KOPT-K1 (cell line): ENCODE measurements at regions not wholly inside any gene's neighbourhood (a gene's known extent, or its start where the extent isn't known, plus 50 kb on each side); places are given as distances from the start of the nearest gene placed in this dataset.
"Not testable (repeated sequence)": the region's sequence is repeated elsewhere in the genome, so short reads cannot be mapped to it uniquely, and the experiment has no call there.

Experiments
- H3K27ac ChIP-seq: fragments of 200-600 bp; sonication (generic); 2 replicates; pipeline ENCODE4 v1.5.1; 2016; ENCODE audit warnings: antibody characterized with exemption, mild to moderate bottlenecking, low read depth, low read length; ENCODE audit not compliant: poor library complexity, severe bottlenecking
- H3K36me3 ChIP-seq: fragments of 200-600 bp; sonication (generic); 2 replicates; pipeline ENCODE4 v1.5.1; 2017; ENCODE audit warnings: antibody characterized with exemption, mild to moderate bottlenecking, low read length, moderate library complexity; ENCODE audit not compliant: insufficient read depth
- H3K9me3 ChIP-seq: fragments of 200-600 bp; sonication (generic); 2 replicates; pipeline ENCODE4 v1.5.1; 2017; ENCODE audit warnings: antibody characterized with exemption, low read length, mild to moderate bottlenecking; ENCODE audit not compliant: insufficient read depth, poor library complexity, severe bottlenecking

DNA sequence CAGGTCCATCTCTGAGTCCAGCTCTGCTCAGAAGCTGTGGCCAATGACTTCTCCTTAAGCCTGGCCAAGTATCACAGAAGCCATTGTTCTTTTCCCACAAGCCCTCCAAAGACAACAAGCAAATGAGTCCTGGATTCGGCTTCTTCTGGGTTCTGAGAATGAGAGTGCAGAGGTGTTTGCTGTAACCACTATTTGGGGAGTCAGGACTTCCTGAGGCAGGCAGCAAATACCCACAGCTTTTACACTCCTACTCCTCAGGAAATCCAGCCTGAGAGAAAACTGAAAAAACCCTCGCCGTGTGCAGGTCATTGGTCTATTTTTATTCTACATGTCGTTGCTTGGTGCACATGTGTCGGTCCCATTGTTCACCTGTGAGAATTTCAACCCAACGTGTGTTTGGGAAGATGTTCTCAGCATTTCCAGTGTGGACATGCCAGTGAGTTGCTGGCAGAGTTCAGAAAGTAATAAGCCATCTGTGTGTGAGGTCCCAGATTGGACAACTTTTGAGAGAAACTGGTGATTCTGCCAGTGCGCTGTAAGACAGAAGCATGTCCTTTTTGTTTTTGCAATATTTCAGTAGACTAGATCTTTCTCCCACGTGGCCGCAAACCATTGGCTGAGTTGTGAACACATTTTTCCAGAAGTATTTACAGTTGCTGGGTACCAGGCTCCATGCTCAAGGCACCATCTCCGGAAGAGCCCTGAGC, 121.6 kb upstream of the LYZL2 start:
- no peaks in the 10 kb centered on the region for H3K36me3 ChIP-seq
- H3K9me3 ChIP-seq = no peaks in the 10 kb centered on the region
- H3K27ac ChIP-seq = peak overlapping the region; percentile 72

DNA sequence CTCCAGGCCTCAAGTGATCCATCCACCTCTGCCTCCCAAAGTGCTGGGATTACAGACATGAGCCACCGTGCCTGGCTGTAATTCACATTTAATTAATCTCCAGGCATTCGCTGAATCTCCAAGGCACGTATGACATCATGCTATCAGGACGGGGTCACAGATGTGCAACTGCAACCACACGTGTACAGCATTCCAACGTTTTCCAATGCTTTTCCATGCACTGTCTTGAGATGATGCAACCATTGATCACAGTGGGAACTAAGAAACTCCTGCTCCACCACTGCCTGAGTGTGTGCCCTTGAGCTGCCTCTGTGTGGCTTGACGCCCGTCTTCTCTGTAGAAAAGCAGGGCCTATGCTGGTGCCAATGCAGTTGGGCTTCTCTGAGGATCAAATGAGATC, 119.8 kb upstream of the LYZL2 start:
- no peaks in the 10 kb centered on the region for H3K9me3 ChIP-seq

DNA sequence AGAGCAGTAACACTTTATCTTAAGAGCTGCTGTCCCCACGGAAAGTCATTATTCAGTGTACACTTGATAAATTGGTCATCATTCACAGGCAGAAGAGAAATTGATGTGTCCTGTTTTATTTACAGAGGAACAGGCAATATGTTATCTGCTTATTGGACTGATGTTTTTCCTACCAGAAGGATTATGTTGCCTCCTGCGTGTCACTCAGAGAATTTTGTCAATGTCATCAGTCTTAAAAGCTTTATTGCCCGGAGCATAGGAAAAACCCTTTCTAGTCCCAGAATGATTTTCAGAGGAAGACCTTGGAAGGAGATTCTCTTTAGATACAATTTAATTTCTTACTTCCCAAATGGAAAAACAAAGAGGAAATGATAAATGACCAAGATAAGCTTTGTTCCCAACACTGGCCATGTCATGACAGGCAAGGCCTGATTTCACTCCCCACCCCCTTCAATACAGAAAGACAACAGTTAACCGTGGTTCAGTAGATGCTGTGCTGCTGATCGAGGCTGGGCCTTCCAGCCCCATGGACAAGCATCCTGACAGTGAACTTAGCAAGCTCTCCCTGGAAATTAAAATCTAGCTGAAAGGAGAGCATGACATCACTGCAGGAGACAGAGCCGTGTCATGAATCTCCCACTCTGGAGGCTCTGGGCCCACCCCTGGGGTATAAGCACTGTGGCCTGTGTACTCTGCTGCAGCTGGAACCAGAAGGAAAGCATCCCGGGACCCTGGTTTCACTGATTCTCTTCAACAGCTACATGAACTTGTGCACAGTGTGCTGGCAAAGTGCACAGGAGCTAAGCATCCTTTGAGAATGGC, 118.8 kb upstream of the LYZL2 start:
- Histone ChIP-seq H3K27ac (no peak overlapping the region), H3K36me3 (no peaks in the 10 kb centered on the region), H3K9me3 (no peaks in the 10 kb centered on the region)

More for the DNA sequence above, 119.8 kb upstream of the LYZL2 start:
- H3K36me3 ChIP-seq = no peaks in the 10 kb centered on the region
- H3K27ac ChIP-seq = peak overlapping the region; percentile 72

DNA sequence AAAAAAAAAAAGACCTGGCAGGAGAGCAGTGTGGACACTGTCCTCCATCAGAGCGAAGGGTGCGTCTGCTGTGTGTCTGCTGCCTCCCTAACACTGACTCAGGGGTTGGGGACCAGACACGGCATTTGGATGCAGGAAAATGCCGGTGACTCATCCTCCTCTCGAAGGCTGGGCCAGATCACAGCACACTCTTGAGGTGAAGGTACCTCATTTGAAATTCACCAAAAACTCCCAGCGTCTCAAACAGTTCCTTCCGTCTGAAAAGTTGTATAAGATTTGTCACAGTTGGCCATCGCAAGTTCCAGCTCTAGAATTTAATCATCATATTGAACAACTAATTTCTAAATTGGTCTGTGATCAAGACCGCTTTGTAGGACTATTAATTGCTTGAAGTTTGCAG, 118.1 kb upstream of the LYZL2 start:
- Histone ChIP-seq H3K9me3 (no peaks in the 10 kb centered on the region), H3K36me3 (no peaks in the 10 kb centered on the region), H3K27ac (no peak overlapping the region)

DNA sequence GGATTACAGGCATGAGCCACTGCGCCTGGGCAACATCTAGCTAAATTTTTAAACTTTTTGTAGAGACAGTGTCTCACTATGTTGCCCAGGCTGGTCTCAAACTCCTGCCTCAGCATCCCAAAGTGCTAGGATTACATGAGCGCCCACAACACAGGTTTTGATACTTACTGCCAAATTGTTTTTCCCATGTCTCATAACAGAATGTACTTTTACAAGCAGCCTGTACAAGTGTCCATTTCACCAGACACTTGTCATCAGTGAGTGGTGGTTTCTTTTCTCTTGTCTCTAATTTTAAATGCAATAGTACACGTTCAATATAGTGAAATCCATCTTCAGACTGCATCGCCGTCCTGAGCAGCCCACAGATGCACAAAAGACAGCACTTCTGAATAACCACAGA, 116.4 kb upstream of the LYZL2 start:
- H3K27ac ChIP-seq = peak overlapping the region; percentile 13
- no peaks in the 10 kb centered on the region for H3K9me3 ChIP-seq
- H3K36me3 ChIP-seq = no peaks in the 10 kb centered on the region

DNA sequence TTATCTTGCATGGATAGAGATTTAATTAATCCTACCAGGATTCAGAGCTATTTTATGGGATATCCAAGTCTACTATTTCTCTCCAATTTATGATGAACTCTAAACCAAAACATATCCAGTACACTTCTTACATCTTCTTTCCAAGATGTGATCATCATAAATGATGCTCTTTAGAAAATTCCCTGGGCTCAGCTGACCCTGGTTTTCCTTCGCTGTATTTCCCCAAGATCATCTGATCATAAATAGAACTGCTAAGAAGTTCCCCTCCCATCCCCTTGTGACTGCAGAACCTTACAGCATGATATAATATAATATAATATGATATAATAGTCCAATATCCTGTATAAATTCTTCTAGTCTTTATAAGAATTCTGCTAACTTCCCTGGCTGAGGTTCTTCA, 114.6 kb upstream of the LYZL2 start:
- no peaks in the 10 kb centered on the region for H3K9me3 ChIP-seq

DNA sequence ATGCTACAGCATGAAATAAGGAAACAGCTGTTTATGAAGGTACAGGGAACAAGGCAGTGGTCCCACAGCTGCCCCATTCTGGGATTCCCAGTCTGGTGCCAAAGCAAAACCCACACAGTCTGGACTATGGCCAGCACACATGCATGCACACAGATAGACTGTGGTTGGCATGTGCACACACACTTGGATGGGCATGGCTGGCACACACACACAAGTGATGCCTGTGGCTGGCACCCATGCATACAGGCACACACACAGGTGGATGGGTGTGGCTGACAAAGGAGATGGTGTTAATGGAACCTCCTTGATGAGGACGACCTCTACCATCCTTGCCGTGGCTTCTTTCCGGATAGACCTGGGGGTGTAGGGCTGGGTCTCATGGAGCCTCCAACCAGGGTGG, 114.0 kb upstream of the LYZL2 start:
- no peaks in the 10 kb centered on the region for H3K9me3 ChIP-seq
- H3K36me3 ChIP-seq = no peaks in the 10 kb centered on the region
- H3K27ac ChIP-seq = no peak overlapping the region

More for the DNA sequence above, 114.6 kb upstream of the LYZL2 start:
- H3K36me3 ChIP-seq = no peaks in the 10 kb centered on the region
- H3K27ac ChIP-seq = no peak overlapping the region

DNA sequence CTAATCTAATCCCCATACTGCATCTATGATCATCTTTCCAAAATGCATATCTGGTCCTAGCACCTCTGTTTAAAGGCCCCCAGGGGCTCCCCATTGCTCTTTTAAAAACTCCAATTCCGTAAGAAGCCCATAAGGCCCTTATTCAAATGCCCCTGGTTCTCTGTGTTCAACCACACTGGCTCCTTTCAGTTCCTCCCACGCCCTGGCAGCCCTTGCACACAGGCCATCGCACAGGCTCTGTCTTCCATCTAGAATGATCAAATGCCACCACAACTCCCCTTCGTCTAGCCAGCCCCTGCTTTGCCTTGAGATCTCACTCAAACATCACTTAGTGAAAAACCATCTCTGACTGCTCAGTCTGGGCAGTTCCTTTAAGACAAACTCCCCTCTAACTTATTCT, 112.9 kb upstream of the LYZL2 start:
- H3K9me3 ChIP-seq = no peaks in the 10 kb centered on the region
- no peaks in the 10 kb centered on the region for H3K36me3 ChIP-seq
- H3K27ac ChIP-seq = no peak overlapping the region

DNA sequence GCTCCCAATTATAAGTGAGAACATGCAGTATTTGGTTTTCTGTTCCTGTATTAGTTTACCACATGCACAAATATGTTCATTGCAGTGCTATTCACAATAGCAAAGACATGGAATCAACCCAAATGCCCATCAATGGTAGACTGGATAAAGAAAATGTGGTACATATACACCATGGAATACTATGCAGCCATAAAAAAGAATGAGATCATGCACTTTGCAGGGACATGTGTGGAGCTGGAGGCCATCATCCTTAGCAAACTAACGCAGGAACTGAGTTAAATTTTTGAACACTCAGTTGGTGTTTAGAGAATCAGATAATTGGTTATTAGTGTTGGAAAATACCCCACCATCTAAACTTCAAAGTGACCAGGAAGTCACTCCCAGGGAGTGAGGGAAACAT, 111.2 kb upstream of the LYZL2 start:
- H3K9me3 ChIP-seq = not testable (repeated sequence)

DNA sequence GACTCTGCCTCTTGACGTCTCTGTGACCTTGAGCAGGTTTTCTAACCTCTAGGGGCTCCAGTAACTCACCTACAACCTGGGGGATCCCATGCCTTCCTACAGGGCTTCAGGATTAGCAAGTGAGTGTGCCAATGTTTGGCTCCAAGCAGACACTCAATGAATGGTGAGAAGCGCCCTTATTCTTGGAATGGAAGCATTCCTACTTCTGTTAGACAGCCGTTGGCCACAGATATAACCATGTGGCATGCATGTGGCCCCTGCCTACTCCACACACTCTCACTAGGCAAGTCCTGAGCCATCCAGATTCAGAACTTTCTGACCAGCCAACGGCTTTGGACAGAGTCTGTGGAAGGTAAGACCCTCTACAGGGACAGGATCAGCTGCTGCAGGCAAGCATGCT, 108.9 kb upstream of the LYZL2 start:
- no peak overlapping the region for H3K27ac ChIP-seq
- no peaks in the 10 kb centered on the region for H3K36me3 ChIP-seq
- no peaks in the 10 kb centered on the region for H3K9me3 ChIP-seq

More for the DNA sequence above, 111.2 kb upstream of the LYZL2 start:
- H3K36me3 ChIP-seq, H3K27ac ChIP-seq: not testable (repeated sequence)

DNA sequence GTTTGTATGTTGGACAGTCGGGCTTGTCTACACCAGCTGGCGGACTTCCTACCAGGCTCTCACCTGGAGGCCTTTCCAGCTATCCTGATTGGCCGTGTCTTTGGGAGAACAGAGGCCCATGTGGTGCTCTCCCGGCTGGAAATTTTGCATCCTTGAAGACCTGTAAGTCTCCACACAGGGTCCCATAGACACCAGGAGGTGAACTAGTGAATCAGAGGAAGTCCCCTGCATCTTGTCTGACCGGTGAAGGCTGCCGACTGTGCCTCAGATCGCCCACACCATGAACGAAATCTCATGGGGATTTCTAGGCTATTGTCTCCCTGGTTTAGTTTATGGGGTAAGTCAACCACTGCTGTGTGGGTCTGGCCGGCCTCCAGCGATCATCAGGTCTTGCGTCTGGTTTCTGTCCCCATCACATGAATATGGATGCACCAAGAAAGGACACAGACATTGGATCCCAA, 108.4 kb upstream of the LYZL2 start:
- Histone ChIP-seq H3K9me3 (no peaks in the 10 kb centered on the region), H3K36me3 (no peaks in the 10 kb centered on the region), H3K27ac (no peak overlapping the region)

DNA sequence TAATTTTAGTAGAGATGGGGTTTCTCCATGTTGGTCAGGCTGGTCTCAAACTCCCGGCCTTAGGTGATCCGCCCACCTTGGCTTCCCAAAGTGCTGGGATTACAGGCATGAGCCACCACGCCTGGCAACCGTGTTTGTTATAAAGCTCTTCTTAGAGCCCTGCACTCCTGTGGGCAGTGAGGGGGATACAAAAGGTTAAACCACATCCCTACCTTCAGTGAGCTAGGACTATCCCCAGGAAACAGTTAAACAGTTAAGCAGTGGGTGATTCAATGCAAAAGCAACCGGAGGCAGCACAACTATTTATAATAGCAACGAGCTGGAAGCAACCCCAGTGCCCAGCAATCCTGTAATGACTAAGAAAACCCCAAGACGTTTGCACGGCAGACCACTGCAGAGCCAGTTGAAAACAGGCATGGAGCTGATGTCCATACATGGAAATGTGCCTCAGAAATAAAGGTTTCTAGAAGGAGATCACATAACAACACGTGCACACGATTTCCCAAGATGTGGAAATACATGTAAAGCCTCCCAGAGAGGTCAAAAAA, 107.2 kb upstream of the LYZL2 start:
- no peaks in the 10 kb centered on the region for H3K9me3 ChIP-seq
- H3K27ac ChIP-seq = no peak overlapping the region
- H3K36me3 ChIP-seq = no peaks in the 10 kb centered on the region

DNA sequence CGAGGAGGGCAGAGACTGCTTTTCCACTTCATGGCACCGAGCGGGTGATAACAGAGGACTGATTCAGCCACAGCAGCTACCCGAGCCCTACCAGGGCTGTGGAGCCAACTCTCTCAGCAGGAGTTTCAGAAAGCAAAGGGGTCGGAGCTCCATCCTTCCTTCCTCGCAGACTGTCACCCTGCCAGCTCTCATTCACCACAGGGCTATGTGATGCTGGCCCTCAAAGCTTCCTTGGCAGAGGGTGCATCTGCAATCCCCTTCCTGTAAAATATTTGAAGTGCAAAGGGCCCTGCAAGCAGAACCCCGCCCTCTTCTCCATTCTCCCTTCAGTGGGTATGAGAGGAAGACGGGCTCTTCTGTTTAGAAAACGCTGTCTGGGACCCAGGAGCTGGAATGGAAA, 105.3 kb upstream of the LYZL2 start:
- H3K9me3 ChIP-seq = no peaks in the 10 kb centered on the region
- no peaks in the 10 kb centered on the region for H3K36me3 ChIP-seq
- H3K27ac ChIP-seq = no peak overlapping the region

DNA sequence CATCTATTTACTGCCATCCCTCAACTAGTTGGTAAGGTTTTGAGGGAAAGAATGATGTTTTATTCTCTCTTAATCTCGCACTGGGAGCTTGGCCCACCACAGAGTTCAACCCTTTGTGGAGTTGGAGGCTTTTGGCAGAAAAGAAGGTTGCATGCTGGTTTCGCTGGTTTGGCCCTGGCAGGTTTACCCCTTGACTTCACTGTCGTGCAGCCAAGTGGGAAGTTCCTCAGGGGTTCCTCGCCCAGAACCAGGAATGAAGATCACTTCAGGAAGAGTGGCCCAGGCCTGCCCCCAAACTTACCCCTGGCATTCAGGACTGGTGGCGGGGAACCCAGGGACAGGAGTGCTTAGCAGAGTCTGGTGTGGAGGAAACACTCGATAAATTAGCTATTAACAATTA, 103.1 kb upstream of the LYZL2 start:
- Histone ChIP-seq H3K27ac (no peak overlapping the region), H3K36me3 (no peaks in the 10 kb centered on the region), H3K9me3 (no peaks in the 10 kb centered on the region)

DNA sequence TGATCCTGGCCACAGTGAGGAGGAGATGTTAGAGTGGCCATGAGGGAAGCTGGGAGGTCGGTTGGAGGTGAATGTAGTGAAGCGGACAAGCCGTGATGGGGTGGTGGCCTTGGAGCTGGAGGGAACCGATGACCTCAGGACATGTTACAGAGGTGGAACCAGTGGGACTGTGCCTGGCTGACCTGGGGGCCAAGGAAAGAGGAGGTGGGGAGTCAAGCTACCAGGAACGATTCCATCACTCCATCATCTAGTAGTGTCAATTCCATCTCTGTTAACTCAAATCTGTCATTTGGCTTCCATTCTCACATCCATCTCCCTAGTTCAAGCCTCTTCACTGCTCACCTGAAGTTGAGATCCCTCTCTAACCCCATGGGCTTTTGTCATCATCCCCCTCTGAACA, 102.4 kb upstream of the LYZL2 start:
- H3K36me3 ChIP-seq = no peaks in the 10 kb centered on the region
- no peak overlapping the region for H3K27ac ChIP-seq
- H3K9me3 ChIP-seq = no peaks in the 10 kb centered on the region
